IMR-90 (cell line): ENCODE measurements at regions not wholly inside any gene's neighbourhood (a gene's known extent, or its start where the extent isn't known, plus 50 kb on each side); places are given as distances from the start of the nearest gene placed in this dataset.

ENCODE experiments used
- CEBPB ChIP-seq: IDR thresholded peaks from 2 replicates; pipeline ENCODE4 v1.6.1; 2012; ENCODE audit warnings: low read depth, low read length, improper control_type of control experiment
- CTCF ChIP-seq: conservative IDR thresholded peaks from 2 replicates; pipeline ENCODE4 v1.5.1; 2012; ENCODE audit warnings: mild to moderate bottlenecking, low read depth, low read length, improper control_type of control experiment
- ELK1 ChIP-seq: fragments of 150-350 bp; IDR thresholded peaks from 2 replicates; pipeline ENCODE4 v1.6.1; 2016; ENCODE audit warnings: low read depth, mild to moderate bottlenecking, low read length, moderate library complexity, borderline replicate concordance
- POLR2A ChIP-seq: IDR thresholded peaks from 2 replicates; pipeline ENCODE4 v1.6.1; 2012; ENCODE audit warnings: mild to moderate bottlenecking, low read depth, low read length
- RFX5 ChIP-seq: IDR thresholded peaks from 2 replicates; pipeline ENCODE4 v1.8.0; 2012; ENCODE audit warnings: low read depth, mild to moderate bottlenecking, low read length, moderate library complexity
- SMC3 ChIP-seq: fragments of 150-350 bp; IDR thresholded peaks from 2 replicates; pipeline ENCODE4 v1.6.1; 2016; ENCODE audit warnings: low read depth, mild to moderate bottlenecking, antibody characterized with exemption, low read length, moderate library complexity
- USF2 ChIP-seq: fragments of 150-350 bp; IDR thresholded peaks from 2 replicates; pipeline ENCODE4 v1.6.1; 2017; ENCODE audit warnings: mild to moderate bottlenecking, antibody characterized with exemption, low read length, low read depth

GRCh38 chr11:28481616-28482480 lies 373.7 kb downstream of the METTL15 start:
- no peak for TF ChIP-seq CTCF
- no peak for TF ChIP-seq POLR2A
- no peak for TF ChIP-seq USF2
- TF ChIP-seq SMC3 = no peak
- TF ChIP-seq CEBPB = no peak
- TF ChIP-seq RFX5 = no peak
- no peak for TF ChIP-seq ELK1
